Endothelial cell (in vitro differentiated cells): ENCODE measurements at regions not wholly inside any gene's neighbourhood (a gene's known extent, or its start where the extent isn't known, plus 50 kb on each side); places are given as distances from the start of the nearest gene placed in this dataset.

ENCODE experiments used
- DNase-seq: peaks from one replicate; pipeline ENCODE4 v3.0.0; 2021; ENCODE audit warnings: low spot score
- H3K27ac Mint-ChIP-seq: one replicate; pipeline ENCODE4 v1.8.0; 2021; ENCODE audit warnings: mixed read lengths, inconsistent platforms; ENCODE audit not compliant: unreplicated experiment
- H3K27me3 Mint-ChIP-seq: one replicate; pipeline ENCODE4 v1.8.0; 2021; ENCODE audit warnings: mild to moderate bottlenecking, moderate library complexity, mixed read lengths, inconsistent platforms; ENCODE audit not compliant: unreplicated experiment
- H3K36me3 Mint-ChIP-seq: one replicate; pipeline ENCODE4 v1.8.0; 2021; ENCODE audit warnings: mild to moderate bottlenecking, low read depth, mixed read lengths, inconsistent platforms; ENCODE audit not compliant: unreplicated experiment
- H3K4me1 Mint-ChIP-seq: one replicate; pipeline ENCODE4 v1.8.0; 2021; ENCODE audit warnings: mild to moderate bottlenecking, mixed read lengths, inconsistent platforms; ENCODE audit not compliant: unreplicated experiment
- H3K4me3 Mint-ChIP-seq: one replicate; pipeline ENCODE4 v1.8.0; 2021; ENCODE audit warnings: mild to moderate bottlenecking, mixed read lengths, inconsistent platforms; ENCODE audit not compliant: unreplicated experiment
- H3K9me3 Mint-ChIP-seq: one replicate; pipeline ENCODE4 v1.8.0; 2021; ENCODE audit warnings: mixed read lengths, inconsistent platforms; ENCODE audit not compliant: unreplicated experiment
- CTCF ChIP-seq: fragments of 200-600 bp; sonication (generic); IDR thresholded peaks from one replicate; pipeline ENCODE4 v1.5.0; 2021; ENCODE audit warnings: antibody characterized with exemption; ENCODE audit not compliant: unreplicated experiment

DNA sequence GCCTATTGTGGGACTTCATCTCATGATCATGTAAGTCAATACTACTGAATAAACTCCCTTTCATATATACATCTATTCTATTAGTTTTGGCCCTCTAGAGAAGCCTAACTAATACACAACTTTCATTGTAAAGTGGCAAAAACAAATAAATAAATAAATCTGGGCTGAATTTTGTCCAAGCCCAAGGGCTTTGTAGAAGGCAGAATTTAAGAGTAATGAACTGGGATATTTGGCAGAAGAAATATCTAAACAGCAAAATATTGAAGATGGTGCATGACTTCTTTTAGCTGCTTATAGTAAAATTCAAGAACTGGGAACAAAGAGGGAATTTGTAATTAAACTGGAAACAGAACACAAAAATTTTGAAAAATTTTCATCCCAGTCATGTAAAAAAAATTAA is 246.7 kb upstream of the GULP1 start:
- Mint-ChIP-seq H3K27ac (no peak overlapping the region), H3K4me1 (no peaks in the 10 kb centered on the region), H3K27me3 (no peaks in the 10 kb centered on the region), H3K9me3 (no peaks in the 10 kb centered on the region), H3K36me3 (peaks cover 3% of the 10 kb centered on the region), H3K4me3 (no peak overlapping the region)
- DNase-seq: no peak
- TF ChIP-seq CTCF: no peak

DNA sequence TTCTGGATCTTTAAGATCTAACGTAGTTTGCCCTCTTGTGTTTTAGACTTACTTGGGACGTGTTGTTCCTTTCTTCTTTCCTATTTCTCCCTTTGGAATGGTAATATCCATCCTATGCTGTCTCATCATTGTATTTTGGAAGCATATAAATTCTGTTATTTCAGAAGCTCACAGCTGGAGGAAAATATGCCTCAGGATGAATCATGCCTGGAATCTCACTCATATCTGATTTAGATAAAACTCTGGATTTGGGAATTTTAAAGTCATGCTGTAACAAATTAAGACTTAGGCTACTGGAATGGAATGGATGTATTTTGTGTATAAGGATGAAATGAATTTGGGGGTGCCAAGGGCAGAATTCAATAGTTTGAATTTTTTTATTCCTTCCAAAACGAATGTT is 245.2 kb upstream of the GULP1 start:
- H3K4me3 Mint-ChIP-seq: no peak overlapping the region
- H3K36me3 Mint-ChIP-seq: peaks cover 3% of the 10 kb centered on the region
- H3K9me3 Mint-ChIP-seq: no peaks in the 10 kb centered on the region
- TF ChIP-seq CTCF: no peak
- H3K27me3 Mint-ChIP-seq: no peaks in the 10 kb centered on the region
- no peaks in the 10 kb centered on the region for H3K4me1 Mint-ChIP-seq
- no peak overlapping the region for H3K27ac Mint-ChIP-seq
- DNase-seq: no peak

GRCh38 chr2:188047735-188048134 is 243.9 kb upstream of the GULP1 start:
- H3K9me3 Mint-ChIP-seq: no peaks in the 10 kb centered on the region

GRCh38 chr2:188050726-188051125 is 240.9 kb upstream of the GULP1 start:
- no peak for TF ChIP-seq CTCF

More at GRCh38 chr2:188047735-188048134, 243.9 kb upstream of the GULP1 start:
- H3K4me3 Mint-ChIP-seq: no peak overlapping the region
- peaks cover 3% of the 10 kb centered on the region for H3K36me3 Mint-ChIP-seq
- no peak overlapping the region for H3K27ac Mint-ChIP-seq
- no peak for TF ChIP-seq CTCF
- H3K4me1 Mint-ChIP-seq: no peaks in the 10 kb centered on the region
- DNase-seq: no peak
- H3K27me3 Mint-ChIP-seq: no peaks in the 10 kb centered on the region

GRCh38 chr2:188051706-188052105 is 240.0 kb upstream of the GULP1 start:
- no peaks in the 10 kb centered on the region for H3K27me3 Mint-ChIP-seq
- TF ChIP-seq CTCF: no peak
- DNase-seq: no peak
- H3K36me3 Mint-ChIP-seq: no peaks in the 10 kb centered on the region
- no peaks in the 10 kb centered on the region for H3K9me3 Mint-ChIP-seq
- no peak overlapping the region for H3K27ac Mint-ChIP-seq
- H3K4me3 Mint-ChIP-seq: no peak overlapping the region
- no peaks in the 10 kb centered on the region for H3K4me1 Mint-ChIP-seq

More at GRCh38 chr2:188050726-188051125, 240.9 kb upstream of the GULP1 start:
- H3K27me3 Mint-ChIP-seq: no peaks in the 10 kb centered on the region
- no peak overlapping the region for H3K27ac Mint-ChIP-seq
- no peak for DNase-seq
- H3K4me1 Mint-ChIP-seq: no peaks in the 10 kb centered on the region
- no peaks in the 10 kb centered on the region for H3K9me3 Mint-ChIP-seq
- H3K36me3 Mint-ChIP-seq: no peaks in the 10 kb centered on the region
- H3K4me3 Mint-ChIP-seq: no peak overlapping the region
